ENCODE measurements at regions not wholly inside any gene's neighbourhood (a gene's known extent, or its start where the extent isn't known, plus 50 kb on each side); places are given as distances from the start of the nearest gene placed in this dataset.

- TF ChIP-seq CTCF (IDR thresholded peaks at IDR 0.05): no peak
- H3K36me3 ChIP-seq: no peaks in the 10 kb centered on the region
- no peaks in the 10 kb centered on the region for H3K9me3 ChIP-seq
- ATAC-seq: no peak
- no peaks in the 10 kb centered on the region for H3K4me1 ChIP-seq
- no peak for FAIRE-seq
- intact Hi-C loops (cut with DNase I): no loop called here
- H3K4me3 ChIP-seq: no peak overlapping the region
- no peaks in the 10 kb centered on the region for H3K27me3 ChIP-seq
- DNase-seq: no peak
- no peak overlapping the region for H3K27ac ChIP-seq
These were observed 213.9 kb upstream of the ITGA4 start for GRCh38 chr2:181243319-181243718.

- FAIRE-seq (no peak), ATAC-seq (no peak), DNase-seq (no peak)
- no peaks in the 10 kb centered on the region for H3K27me3 ChIP-seq
- H3K9me3 ChIP-seq: no peaks in the 10 kb centered on the region
- intact Hi-C loops (cut with DNase I): no loop called here
- H3K4me1 ChIP-seq: no peaks in the 10 kb centered on the region
- no peak overlapping the region for H3K27ac ChIP-seq
- 74 to 88% methylated on average over 1 of the region's 1 CpG for WGBS, 2 donors
- H3K36me3 ChIP-seq: no peaks in the 10 kb centered on the region
- H3K4me3 ChIP-seq: no peak overlapping the region
- TF ChIP-seq CTCF (IDR thresholded peaks at IDR 0.05): no peak
These were observed 206.5 kb upstream of the ITGA4 start for GRCh38 chr2:181250691-181251090.

- Histone ChIP-seq H3K9me3 (no peaks in the 10 kb centered on the region), H3K4me1 (no peaks in the 10 kb centered on the region), H3K36me3 (no peaks in the 10 kb centered on the region), H3K4me3 (no peak overlapping the region), H3K27ac (no peak overlapping the region), H3K27me3 (no peaks in the 10 kb centered on the region)
- DNase-seq (no peak), FAIRE-seq (no peak), ATAC-seq (peak in 1 of 4 donors; percentile 46)
- WGBS, 2 donors: 59 to 71% methylated on average over 5 of the region's 5 CpGs
- no peak for TF ChIP-seq CTCF (IDR thresholded peaks at IDR 0.05)
- intact Hi-C loops (cut with DNase I): no loop called here
These were observed 204.7 kb upstream of the ITGA4 start for GRCh38 chr2:181252262-181253148.

GRCh38 chr2:181253438-181253837 is 203.7 kb upstream of the ITGA4 start:
- intact Hi-C loops (cut with DNase I): no loop called here
- Histone ChIP-seq H3K36me3 (no peaks in the 10 kb centered on the region), H3K9me3 (no peaks in the 10 kb centered on the region), H3K27ac (no peak overlapping the region), H3K4me3 (no peak overlapping the region), H3K4me1 (no peaks in the 10 kb centered on the region), H3K27me3 (no peaks in the 10 kb centered on the region)
- DNase-seq (no peak), ATAC-seq (no peak), FAIRE-seq (no peak)
- WGBS, 2 donors: 78 to 82% methylated on average over 3 of the region's 3 CpGs
- no peak for TF ChIP-seq CTCF (IDR thresholded peaks at IDR 0.05)

GRCh38 chr2:181255651-181256050 is 201.5 kb upstream of the ITGA4 start:
- H3K4me1 ChIP-seq: no peaks in the 10 kb centered on the region
- no peaks in the 10 kb centered on the region for H3K27me3 ChIP-seq
- no peak for TF ChIP-seq CTCF (IDR thresholded peaks at IDR 0.05)
- intact Hi-C loops (cut with DNase I): no loop called here
- FAIRE-seq: no peak
- H3K4me3 ChIP-seq: no peak overlapping the region
- ATAC-seq: no peak
- no peaks in the 10 kb centered on the region for H3K9me3 ChIP-seq
- DNase-seq: no peak
- 50 to 84% methylated on average over 1 of the region's 1 CpG for WGBS, 2 donors
- H3K27ac ChIP-seq: no peak overlapping the region
- H3K36me3 ChIP-seq: no peaks in the 10 kb centered on the region
